Keratinocyte (primary cell): ENCODE measurements at regions not wholly inside any gene's neighbourhood (a gene's known extent, or its start where the extent isn't known, plus 50 kb on each side); places are given as distances from the start of the nearest gene placed in this dataset.

Experiments used
- CTCF ChIP-seq, 3 experiments: IDR thresholded peaks in 1 of 3; conservative IDR thresholded peaks in 1 of 3; optimal IDR thresholded peaks in 1 of 3; 2 replicates in 2 of 3; 3 replicates in 1 of 3; pipeline versions ENCODE3 to v1.5.1; 2011; ENCODE audit warnings: low read length in 3 of 3, mild to moderate bottlenecking in 3 of 3, moderate library complexity in 2 of 3, control low read depth in 1 of 3, inconsistent platforms in 1 of 3; ENCODE audit not compliant: insufficient read depth in 2 of 3; ENCODE audit errors: extremely low read depth in 1 of 3
- EZH2 ChIP-seq: IDR thresholded peaks from one replicate; pipeline ENCODE4 v1.6.1; 2012; ENCODE audit warnings: inconsistent platforms, mild to moderate bottlenecking, low read length, moderate library complexity

- TF ChIP-seq CTCF (optimal IDR thresholded peaks at IDR 0.05 in 1 of 3, IDR thresholded peaks at IDR 0.05 in 1 of 3, conservative IDR thresholded peaks at IDR 0.05 in 1 of 3; ENCODE audit: extremely low read depth in 1 of 3, insufficient read depth in 2 of 3, low read length in 3 of 3) (peak in 1 of 3 experiments; percentile 3), EZH2 (no peak)
These were observed 99.9 kb upstream of the TENM3 start for GRCh38 chr4:182143086-182143821.
